ENCODE measurements at regions not wholly inside any gene's neighbourhood (a gene's known extent, or its start where the extent isn't known, plus 50 kb on each side); places are given as distances from the start of the nearest gene placed in this dataset.

GRCh38 chr7:96484845-96485244 lies 162.9 kb upstream of the SLC25A13 start:
- DNase-seq (ENCODE audit: low read depth), result no peak

GRCh38 chr7:96484091-96484490 lies 162.2 kb upstream of the SLC25A13 start:
- no peak for DNase-seq (ENCODE audit: low read depth)

GRCh38 chr7:96481796-96482195 lies 159.9 kb upstream of the SLC25A13 start:
- DNase-seq (ENCODE audit: low read depth), result peak; percentile 3

GRCh38 chr7:96479015-96479645 lies 157.2 kb upstream of the SLC25A13 start:
- no peak for DNase-seq (ENCODE audit: low read depth)

GRCh38 chr7:96471606-96472005 lies 149.7 kb upstream of the SLC25A13 start:
- DNase-seq (ENCODE audit: low read depth), result no peak

- DNase-seq (ENCODE audit: low read depth), result no peak
Measured at GRCh38 chr7:96452146-96452545, 130.2 kb upstream of the SLC25A13 start.

- DNase-seq (ENCODE audit: low read depth), result no peak
Measured at GRCh38 chr7:96449094-96449493, 127.2 kb upstream of the SLC25A13 start.

GRCh38 chr7:96447109-96447645 lies 125.3 kb upstream of the SLC25A13 start:
- DNase-seq (ENCODE audit: low read depth), result no peak

GRCh38 chr7:96441436-96442084 lies 119.7 kb upstream of the SLC25A13 start:
- no peak for DNase-seq (ENCODE audit: low read depth)

- no peak for DNase-seq (ENCODE audit: low read depth)
Measured at GRCh38 chr7:96440328-96440727, 118.4 kb upstream of the SLC25A13 start.

- DNase-seq (ENCODE audit: low read depth), result no peak
Measured at GRCh38 chr7:96436880-96437279, 115.0 kb upstream of the SLC25A13 start.

- no peak for DNase-seq (ENCODE audit: low read depth)
Measured at GRCh38 chr7:96430356-96430755, 108.5 kb upstream of the SLC25A13 start.

- no peak for DNase-seq (ENCODE audit: low read depth)
Measured at GRCh38 chr7:96427143-96427542, 105.2 kb upstream of the SLC25A13 start.

GRCh38 chr7:96426685-96427084 lies 104.8 kb upstream of the SLC25A13 start:
- no peak for DNase-seq (ENCODE audit: low read depth)

GRCh38 chr7:96426027-96426426 lies 104.1 kb upstream of the SLC25A13 start:
- DNase-seq (ENCODE audit: low read depth), result no peak

GRCh38 chr7:96424411-96424810 lies 102.5 kb upstream of the SLC25A13 start:
- DNase-seq (ENCODE audit: low read depth), result no peak

- DNase-seq (ENCODE audit: low read depth), result no peak
Measured at GRCh38 chr7:96422388-96422787, 100.5 kb upstream of the SLC25A13 start.

GRCh38 chr7:96418581-96418980 lies 96.7 kb upstream of the SLC25A13 start:
- DNase-seq (ENCODE audit: low read depth), result no peak

- no peak for DNase-seq (ENCODE audit: low read depth)
Measured at GRCh38 chr7:96417784-96418183, 95.9 kb upstream of the SLC25A13 start.

GRCh38 chr7:96416599-96416998 lies 94.7 kb upstream of the SLC25A13 start:
- no peak for DNase-seq (ENCODE audit: low read depth)

GRCh38 chr7:96416116-96416515 lies 94.2 kb upstream of the SLC25A13 start:
- DNase-seq (ENCODE audit: low read depth), result no peak

GRCh38 chr7:96415293-96415940 lies 93.5 kb upstream of the SLC25A13 start:
- DNase-seq (ENCODE audit: low read depth), result no peak

GRCh38 chr7:96414931-96415292 lies 93.0 kb upstream of the SLC25A13 start:
- no peak for DNase-seq (ENCODE audit: low read depth)
